ENCODE measurements at regions not wholly inside any gene's neighbourhood (a gene's known extent, or its start where the extent isn't known, plus 50 kb on each side); places are given as distances from the start of the nearest gene placed in this dataset.

GRCh38 chr16:77669057-77669456 is 53.3 kb upstream of the NUDT7 start:
- no peaks in the 10 kb centered on the region for H3K4me1 Mint-ChIP-seq (ENCODE audit: low read depth in 2 of 2)
- no peak overlapping the region for H3K27ac Mint-ChIP-seq
- H3K27me3 Mint-ChIP-seq: peaks cover 15 to 18% of the 10 kb centered on the region in 2 donors
- H3K36me3 Mint-ChIP-seq: no peaks in the 10 kb centered on the region
- DNase-seq (ENCODE audit: low spot score) (no peak), ATAC-seq (no peak)
- H3K9me3 Mint-ChIP-seq: no peaks in the 10 kb centered on the region
- H3K4me3 Mint-ChIP-seq: no peak overlapping the region

Measured in natural killer cell treated with Interleukin-12 subunit alpha and Interleukin-12 subunit beta and Interleukin-15 and Interleukin-18, amount 100 ng/mL, for 72 hours (primary cell).